GM19351 (cell line): ENCODE measurements at regions not wholly inside any gene's neighbourhood (a gene's known extent, or its start where the extent isn't known, plus 50 kb on each side); places are given as distances from the start of the nearest gene placed in this dataset.
"Not testable (repeated sequence)": the region's sequence is repeated elsewhere in the genome, so short reads cannot be mapped to it uniquely, and the experiment has no call there.

Experiments used
- ATAC-seq: cut with Tn5 transposase; IDR thresholded peaks from one replicate; pipeline ENCODE4 v1.9.1; 2021; ENCODE audit warnings: mild to moderate bottlenecking, moderate library complexity; ENCODE audit not compliant: unreplicated experiment

DNA sequence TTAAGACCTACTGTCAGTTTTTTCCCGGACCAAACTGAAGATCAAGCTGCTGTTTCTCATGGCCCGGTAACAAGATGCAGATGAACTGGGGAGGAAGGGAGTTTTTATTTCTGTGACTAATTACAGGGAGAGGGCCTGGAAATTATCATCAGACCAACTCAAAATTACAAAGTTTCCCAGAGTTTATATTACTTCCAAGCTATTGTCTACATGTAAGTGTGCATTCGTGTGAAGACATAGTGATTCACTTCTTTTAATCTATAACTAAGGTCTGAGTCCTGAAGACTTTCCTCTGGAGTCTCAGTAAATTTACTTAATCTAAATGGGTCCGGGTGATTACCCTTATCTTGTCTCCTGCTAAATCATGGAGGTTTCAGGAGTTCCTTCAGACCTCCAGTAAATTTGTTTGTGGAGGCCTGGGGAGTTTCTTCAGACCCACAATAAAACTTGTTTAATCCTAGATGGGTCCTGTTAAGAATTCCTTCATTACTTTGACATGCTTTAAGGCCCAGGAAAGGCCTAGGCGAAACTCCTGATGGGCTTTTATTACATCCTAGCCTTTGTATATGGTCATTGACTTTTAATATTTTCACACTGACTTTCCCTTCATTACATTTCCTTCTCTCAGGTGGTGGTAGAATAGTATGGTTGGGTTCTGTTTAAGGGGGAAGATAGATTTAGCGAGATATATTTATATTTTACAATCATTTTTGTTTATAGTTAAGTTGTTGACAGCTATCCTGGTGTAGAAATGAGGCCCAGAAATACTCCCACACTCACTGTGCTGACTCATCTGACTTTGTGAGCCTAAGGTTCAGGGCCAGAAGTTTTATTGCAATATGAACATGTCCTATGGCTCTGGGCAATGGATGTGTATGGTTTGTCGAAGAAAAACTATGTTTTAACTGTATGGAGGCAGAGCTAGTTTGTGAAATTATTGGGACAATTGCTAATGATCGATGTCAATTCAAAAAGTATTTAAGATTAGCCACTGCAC lies 627.0 kb upstream of the FBXO33 start:
- ATAC-seq: no peak

DNA sequence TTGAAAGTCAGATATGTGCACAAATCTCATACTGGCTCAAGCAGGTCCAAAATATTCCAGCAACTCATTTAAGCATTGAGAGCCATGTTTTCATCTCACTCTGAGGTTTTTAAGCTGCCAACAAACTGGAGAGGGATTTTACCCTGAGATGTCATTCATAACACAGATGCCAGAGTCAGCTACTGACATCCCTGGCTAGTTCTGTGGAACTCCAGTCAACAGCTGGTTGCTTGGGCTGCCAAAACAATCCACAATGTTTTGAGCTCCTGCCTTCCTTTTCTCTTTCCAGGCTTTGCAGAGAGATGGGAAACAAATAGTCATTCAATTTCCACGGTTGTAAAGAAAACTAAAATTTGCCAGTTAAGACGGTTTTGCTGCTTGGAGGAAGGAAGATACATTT lies 621.2 kb upstream of the FBXO33 start:
- ATAC-seq: no peak

DNA sequence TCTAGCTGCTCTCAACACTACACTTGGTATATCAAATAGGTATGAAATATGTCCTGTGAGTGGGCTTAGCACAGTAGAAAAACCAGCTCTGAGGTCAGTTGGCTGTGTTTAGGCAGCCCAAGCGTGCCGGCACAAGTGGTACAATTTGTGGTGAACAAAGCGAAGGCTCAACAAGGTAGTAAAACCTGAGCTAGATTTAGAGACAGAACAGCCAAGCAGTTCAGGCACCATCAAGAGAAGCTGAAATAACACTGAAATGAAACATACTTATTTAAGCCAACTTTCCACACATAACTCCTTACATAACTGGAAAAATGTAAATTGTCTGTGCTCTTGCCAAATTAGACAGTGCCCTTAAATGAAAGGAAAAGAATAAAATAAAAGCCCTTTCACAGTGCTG lies 596.8 kb upstream of the FBXO33 start:
- no peak for ATAC-seq

DNA sequence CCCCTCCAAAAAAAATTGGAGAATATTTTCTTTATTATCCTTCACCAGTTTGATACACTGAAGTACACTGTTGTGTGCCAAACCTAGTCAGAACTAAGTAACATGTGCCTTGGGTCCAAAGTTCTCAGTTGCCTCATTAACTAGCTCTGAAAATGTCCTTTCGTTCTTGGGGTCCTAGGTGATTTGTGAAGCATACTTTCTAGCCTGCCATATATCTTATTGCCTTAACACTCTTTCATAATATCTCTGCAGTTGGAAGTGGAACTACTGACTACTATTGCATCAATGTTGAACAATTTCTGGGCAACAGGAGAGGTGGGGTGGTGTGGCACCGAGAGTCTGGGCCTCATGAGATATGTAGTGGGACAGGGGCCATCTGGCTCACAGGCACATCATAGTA lies 592.9 kb upstream of the FBXO33 start:
- ATAC-seq: no peak

DNA sequence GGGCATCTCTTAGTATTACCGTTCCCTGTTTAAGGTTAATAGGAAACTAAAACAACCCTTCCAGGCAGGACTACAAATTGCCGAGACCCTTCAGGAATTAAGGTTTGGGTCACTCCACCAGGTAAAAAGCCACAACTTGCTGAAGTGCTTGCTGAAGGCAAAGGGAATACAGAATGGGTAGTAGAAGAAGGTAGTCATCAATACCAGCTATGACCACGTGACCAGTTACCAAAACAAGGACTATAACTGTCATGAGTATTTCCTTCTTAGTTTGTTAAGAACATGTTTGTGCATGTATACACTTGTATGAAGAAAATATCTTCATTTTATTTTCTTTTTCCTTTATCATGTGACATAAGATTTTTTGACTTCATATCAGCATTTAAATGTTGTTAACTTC lies 578.7 kb upstream of the FBXO33 start:
- no peak for ATAC-seq

DNA sequence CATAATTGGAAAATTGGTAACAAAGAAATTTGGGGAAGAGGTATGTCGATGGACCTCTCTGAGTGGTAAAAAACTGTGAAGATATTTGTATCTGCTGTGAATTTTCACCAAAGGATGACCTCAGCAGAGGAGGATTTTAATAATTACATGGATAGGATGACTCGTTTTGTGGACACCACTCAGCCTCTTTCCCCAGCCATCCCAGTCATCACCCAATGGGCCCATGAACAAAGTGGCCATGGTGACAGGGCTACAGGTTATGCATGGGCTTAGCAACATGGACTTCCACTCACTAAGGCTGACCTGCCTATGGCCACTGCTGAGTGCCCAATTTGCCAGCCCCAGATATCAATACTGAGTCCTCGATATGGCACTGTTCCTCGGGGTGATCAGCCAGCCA lies 577.5 kb upstream of the FBXO33 start:
- no peak for ATAC-seq

DNA sequence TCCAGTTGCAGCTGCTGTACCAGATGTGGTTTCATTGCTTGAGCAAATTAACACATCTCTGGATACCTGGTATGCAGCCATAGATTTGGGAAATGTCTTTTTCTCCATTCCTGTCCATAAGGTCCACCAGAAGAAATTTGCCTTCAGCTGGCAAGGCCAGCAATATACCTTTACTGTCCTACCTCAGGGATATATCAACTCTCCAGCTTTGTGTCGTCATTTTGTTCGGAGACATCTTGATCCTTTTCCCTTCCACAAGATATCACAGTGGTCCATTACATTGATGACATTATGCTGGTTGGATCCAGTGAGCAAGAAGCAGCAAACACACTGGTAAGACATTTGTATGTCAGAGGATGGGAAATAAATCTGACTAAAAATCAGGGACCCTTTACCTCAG lies 576.1 kb upstream of the FBXO33 start:
- not testable (repeated sequence) for ATAC-seq

DNA sequence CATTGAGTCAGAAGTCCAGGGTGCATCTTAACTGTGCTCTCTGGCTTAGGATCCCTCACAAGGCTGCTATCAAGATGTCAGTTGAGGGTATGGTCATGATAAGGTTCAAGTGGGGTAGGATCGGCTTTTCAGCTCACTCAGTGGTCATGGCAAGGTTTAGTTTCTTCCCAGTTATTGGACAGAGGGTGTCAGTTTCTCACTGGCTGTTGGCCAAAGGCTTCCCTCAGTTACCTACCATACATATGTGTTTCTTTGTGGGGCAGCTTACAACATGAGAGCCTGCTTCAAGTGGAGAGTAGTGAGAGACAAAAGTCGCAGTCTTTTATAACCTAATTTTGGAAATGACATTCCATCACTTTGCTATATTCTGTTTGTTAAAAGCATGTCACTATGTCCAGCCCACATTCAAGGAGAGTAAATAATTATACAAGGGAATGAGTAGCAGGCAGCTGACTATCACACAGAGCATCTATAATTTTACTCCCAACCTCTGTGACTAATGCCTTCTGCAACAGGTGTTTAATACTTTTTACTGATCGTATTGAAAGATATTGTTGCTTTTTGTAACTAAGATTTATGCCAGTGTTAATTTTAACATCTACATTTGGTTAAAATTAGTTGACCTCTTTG lies 572.8 kb upstream of the FBXO33 start:
- no peak for ATAC-seq

DNA sequence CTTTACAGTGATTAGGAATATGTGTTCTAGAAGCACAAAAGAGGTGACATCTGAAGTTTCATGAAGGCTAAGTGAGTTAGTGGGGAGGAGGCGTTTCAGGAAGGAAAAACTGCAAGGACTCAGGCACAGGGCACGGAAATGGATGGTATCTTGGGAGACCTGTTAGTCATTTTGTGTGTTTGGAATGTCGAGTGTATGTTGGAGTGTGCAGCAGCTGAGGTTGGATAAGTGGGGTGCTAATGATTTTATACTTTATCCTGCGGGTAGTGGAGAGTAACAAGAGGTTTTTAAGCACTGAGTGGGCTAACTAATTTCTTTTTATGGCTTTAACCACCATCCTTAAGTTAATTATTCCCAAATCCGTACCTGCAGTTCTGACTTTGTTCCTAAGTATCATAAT lies 571.5 kb upstream of the FBXO33 start:
- ATAC-seq: no peak

DNA sequence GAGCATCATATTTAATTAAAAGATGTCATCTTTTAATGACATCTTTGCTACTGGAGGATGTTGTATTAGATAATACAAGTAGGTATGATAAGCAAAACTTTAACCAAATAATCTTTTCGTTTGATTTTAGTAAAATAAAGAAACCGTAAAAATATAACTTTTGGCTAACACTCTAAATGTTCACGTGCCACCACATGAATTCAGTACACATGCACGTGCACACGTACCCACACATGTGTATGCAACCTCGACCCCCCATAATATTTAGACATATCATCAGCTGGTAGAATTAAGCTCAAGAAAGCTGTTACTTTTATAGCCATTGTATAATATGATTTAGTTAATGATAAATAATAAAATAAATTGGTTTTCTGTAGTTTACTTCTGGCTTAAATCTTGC lies 566.6 kb upstream of the FBXO33 start:
- ATAC-seq: no peak

DNA sequence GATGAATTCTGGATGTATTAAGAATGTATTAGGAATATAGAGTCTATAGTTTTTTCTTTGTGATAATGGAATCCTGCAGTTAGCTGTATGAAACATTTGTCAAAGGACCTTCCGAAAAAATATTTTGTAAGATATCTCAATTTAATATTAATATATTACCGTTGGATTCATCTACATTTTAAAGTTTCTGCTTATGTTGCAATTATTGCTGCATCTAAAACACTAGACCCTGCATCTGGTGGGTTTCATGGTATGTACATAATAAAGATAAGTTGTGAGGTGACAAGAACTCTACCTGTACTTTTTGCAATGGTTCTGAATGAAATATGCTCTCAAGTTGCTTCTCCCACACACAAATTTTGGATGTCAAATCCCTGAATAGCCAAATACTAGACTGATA lies 565.9 kb upstream of the FBXO33 start:
- no peak for ATAC-seq

DNA sequence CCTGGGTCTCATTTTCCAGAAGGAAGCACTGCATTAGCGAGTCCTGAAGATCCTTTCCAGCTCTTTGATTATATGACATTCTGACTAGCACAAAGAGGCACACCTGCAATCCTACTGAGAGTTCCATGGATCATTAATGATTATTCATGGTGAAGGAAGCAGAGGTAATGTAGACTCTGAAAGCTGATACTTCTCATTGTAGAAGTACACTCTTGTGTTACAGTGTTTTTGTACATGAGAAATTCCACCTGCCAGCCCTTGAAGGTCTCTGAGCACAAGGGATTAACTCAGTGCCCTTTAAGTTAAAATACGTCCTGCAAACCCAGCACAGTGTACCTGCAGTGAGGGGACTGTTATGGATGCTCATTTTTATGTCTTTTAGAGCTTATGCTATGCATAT lies 558.8 kb upstream of the FBXO33 start:
- no peak for ATAC-seq

DNA sequence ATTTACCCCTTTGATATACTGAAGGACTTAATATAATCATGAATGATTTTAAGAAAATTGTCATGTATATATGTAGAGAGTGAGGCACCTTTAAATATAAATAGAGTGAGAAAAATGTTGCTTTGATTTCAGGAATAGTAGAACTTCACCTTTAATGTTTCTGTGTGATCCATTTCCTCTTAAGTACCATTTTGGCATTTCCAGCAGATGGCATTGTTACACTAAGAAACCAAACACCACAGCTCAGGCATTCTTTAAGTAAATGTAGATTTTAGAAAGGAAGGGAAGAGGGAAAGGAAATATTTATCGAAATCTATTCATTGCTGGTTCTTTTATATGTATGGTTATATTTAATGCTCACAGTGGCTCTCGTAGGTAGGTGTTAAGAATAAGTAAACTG lies 556.7 kb upstream of the FBXO33 start:
- no peak for ATAC-seq

DNA sequence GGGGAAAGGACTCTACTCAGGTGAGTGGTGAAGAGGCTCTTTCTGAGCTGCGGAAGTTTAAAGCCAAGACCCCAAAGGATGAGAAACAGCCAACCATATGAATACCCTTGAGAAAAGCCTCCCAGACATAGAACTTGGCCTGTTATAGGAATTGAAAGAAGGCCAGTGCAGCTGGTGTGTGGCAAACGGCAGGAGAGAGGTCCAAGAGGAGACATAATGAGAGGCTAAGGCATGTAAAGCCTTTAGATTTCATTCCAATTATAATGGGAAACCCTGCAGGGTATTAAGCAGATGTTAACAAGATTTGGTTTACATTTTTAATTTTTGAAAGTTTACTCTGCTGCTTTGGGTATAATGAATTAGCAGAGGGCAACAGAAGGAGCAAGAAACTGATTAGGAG lies 552.1 kb upstream of the FBXO33 start:
- ATAC-seq: no peak

DNA sequence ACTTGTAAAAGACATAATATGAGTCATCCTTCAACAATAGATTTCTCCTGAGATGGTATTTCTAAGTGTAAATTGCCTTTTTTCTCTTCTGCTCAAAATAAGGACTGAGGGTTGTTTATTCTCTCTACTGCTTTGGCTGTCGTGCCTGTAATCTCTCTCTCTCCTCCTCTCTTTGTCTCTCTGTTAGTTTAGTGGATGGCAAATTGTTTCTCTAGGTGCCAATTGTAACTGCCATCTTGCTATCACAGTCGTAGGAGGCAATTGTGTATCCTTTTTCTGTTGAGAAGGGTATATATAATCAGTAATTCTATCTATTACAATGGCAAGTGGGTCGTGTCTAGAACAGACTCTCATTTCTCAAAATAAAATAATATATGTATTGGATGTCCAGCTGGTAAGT lies 545.0 kb upstream of the FBXO33 start:
- no peak for ATAC-seq

DNA sequence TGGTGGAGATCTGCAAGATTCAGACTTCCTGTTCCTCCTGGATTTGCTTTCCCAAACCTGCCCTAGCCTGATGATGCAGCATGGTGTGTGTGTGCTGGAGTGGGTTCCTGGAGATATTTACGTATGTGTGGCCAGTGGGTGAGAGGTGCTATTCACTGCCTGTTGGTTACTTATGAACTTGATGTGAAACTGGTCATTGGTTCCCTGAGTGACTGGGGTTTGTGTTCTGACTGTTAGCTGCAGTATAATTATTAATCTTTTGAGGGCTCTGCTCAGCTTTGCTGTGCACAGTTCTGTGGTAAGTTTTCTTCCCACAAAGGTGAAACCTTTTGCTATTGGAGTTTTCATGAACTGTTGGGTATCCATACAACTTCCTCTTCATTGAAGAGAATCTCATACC lies 541.8 kb upstream of the FBXO33 start:
- peak; percentile 85 for ATAC-seq

DNA sequence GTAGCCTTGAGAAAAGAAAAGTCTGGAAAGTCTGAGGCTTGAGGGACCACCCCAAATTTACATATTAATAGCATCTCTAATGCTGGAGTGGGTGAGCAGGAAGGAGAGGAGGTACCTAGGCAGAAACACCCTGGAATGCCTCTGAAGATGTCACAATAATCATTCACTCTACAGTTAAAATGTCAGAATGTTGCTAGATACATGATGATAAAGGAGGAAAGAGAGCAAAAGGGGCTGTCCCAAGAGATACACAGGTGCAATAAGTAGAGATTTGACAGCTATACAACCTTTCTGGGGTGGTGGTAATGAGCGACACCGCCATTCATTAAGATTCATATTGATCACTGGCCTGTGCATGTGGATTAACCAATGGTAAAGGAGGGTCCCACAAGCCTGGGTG lies 540.5 kb upstream of the FBXO33 start:
- no peak for ATAC-seq

DNA sequence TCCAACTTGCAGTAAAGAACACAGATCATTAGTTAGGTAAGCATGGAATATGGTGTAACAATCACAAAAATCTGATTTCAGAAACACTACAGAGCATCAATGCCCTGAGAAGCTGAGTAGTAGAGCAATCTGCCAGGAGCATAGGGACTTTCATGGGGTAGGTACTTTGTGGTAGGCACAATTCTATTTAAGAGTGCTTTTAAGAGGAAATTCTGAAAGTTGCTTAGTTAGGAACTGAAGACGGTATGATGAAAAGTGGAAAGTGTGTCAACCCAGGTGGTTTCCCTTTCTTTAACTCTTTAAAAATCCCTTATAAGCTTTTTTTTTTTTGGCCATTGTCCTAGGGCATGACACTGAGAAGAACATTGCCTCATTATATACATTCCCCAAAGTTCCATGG lies 535.7 kb upstream of the FBXO33 start:
- no peak for ATAC-seq

DNA sequence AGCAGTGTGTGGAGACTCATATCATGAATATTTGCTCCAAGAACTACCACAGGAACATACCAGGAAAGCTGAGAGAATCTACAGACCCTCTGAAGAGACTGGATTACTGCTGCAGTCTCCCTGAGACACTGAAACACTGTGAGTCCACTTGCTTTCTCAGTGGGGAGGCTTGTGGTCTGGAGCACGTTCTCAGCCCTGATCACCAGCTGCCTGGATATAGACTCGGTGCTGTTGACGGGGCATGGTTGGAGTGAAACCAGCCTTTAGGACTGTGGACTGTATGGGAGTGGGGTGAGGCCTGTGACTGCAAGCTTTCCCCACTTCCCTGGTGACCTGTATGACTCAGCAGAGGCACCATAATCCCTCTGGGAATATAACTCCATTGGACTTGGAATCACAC lies 525.8 kb upstream of the FBXO33 start:
- ATAC-seq: no peak

DNA sequence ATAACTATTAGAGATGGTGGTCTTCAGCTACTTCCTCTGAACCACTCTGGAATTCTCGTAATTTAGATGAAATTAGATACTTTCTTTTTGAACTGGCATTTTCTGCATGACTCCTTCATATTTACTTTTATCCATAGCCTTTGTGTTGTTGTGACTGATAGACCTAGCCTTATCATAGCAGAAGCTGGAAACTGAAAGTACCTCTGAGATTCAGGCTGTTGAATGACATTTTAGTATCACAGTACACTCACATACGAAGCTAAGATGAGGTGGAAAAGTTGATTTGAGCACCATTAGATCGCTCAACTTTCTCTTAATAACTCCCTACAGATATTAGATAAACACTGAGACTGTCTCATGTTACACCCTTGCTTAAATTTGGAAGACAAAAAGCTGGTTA lies 525.1 kb upstream of the FBXO33 start:
- no peak for ATAC-seq

DNA sequence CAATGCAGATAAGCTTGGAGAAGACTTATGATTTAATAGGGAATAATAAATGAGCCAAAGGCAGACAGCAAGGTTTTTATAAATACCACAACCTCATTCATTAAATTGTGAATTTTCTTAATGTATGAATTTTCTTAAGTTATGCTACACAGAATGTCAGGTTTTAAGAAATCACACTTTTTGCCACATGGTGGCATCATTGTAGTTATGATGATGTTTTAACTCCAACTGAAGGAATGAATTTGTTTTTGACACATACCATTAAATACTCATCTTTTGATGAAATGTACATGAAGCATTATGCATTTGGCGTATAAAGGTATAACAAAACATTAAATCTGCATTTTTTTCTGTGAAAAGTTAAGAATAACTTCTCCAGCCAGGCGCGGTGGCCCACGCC lies 524.1 kb upstream of the FBXO33 start:
- no peak for ATAC-seq

DNA sequence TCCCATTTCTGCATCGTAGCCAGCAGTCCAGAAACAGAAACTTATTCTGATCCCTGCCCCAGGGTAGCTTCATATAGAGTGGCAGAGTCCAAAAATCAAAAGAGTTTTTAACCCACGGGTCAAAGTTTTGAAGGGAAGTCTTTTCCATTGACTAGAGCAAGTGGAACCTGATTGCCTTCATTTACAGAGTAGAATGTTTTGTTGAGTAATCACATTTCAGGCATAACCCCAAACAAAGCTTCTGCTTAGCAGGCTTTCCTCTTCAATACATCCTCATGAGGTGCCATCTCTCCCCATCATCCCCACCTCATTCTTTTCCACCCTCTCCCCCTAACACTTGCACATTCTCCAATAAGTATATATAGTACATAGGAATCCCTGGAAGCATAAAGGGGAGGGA lies 516.0 kb upstream of the FBXO33 start:
- ATAC-seq: no peak
